ENCODE measurements at regions not wholly inside any gene's neighbourhood (a gene's known extent, or its start where the extent isn't known, plus 50 kb on each side); places are given as distances from the start of the nearest gene placed in this dataset.

GRCh38 chr20:22305381-22305780 lies 279.0 kb downstream of the FOXA2 start:
- Histone ChIP-seq H3K79me2 (ENCODE audit: control insufficient read depth, low read length) (no peaks in the 10 kb centered on the region), H3K9me2 (replicated peaks; ENCODE audit: control insufficient read depth, low read length) (no peaks in the 10 kb centered on the region), H3K4me2 (ENCODE audit: low read length) (no peak overlapping the region), H3K9me3 (ENCODE audit: control insufficient read depth, insufficient read depth, low read length) (no peaks in the 10 kb centered on the region), H3K36me3 (ENCODE audit: control insufficient read depth, low read length) (no peaks in the 10 kb centered on the region), H3K4me1 (ENCODE audit: control insufficient read depth, low read length) (no peaks in the 10 kb centered on the region), H3F3A (ENCODE audit: control insufficient read depth, insufficient read depth) (no peaks in the 10 kb centered on the region), H3K27ac (ENCODE audit: low read depth, low read length) (no peak overlapping the region), H3K4me3 (ENCODE audit: low read length) (no peak overlapping the region), H3K27me3 (ENCODE audit: control insufficient read depth, low read length) (no peaks in the 10 kb centered on the region), H4K20me1 (ENCODE audit: control insufficient read depth, insufficient read depth, low read depth, low read length) (no peaks in the 10 kb centered on the region)
- TF ChIP-seq EZH2phosphoT487 (IDR thresholded peaks at IDR 0.05; ENCODE audit: borderline replicate concordance, low read length) (no peak), CTCF (IDR thresholded peaks at IDR 0.05; ENCODE audit: low read depth, low read length, poor library complexity, severe bottlenecking) (no peak)

GRCh38 chr20:22303523-22303922 lies 280.8 kb downstream of the FOXA2 start:
- no peak overlapping the region for H3K4me3 ChIP-seq (ENCODE audit: low read length)
- no peaks in the 10 kb centered on the region for H3K36me3 ChIP-seq (ENCODE audit: control insufficient read depth, low read length)
- no peak overlapping the region for H3K4me2 ChIP-seq (ENCODE audit: low read length)
- no peaks in the 10 kb centered on the region for H3K4me1 ChIP-seq (ENCODE audit: control insufficient read depth, low read length)
- H3K9me3 ChIP-seq (ENCODE audit: control insufficient read depth, insufficient read depth, low read length), result no peaks in the 10 kb centered on the region
- H3K27me3 ChIP-seq (ENCODE audit: control insufficient read depth, low read length), result no peaks in the 10 kb centered on the region
- H3F3A ChIP-seq (ENCODE audit: control insufficient read depth, insufficient read depth), result no peaks in the 10 kb centered on the region
- H3K9me2 ChIP-seq (replicated peaks; ENCODE audit: control insufficient read depth, low read length), result no peaks in the 10 kb centered on the region
- no peak overlapping the region for H3K27ac ChIP-seq (ENCODE audit: low read depth, low read length)
- no peaks in the 10 kb centered on the region for H4K20me1 ChIP-seq (ENCODE audit: control insufficient read depth, insufficient read depth, low read depth, low read length)
- TF ChIP-seq EZH2phosphoT487 (IDR thresholded peaks at IDR 0.05; ENCODE audit: borderline replicate concordance, low read length) (no peak), CTCF (IDR thresholded peaks at IDR 0.05; ENCODE audit: low read depth, low read length, poor library complexity, severe bottlenecking) (peak; percentile 22)
- no peaks in the 10 kb centered on the region for H3K79me2 ChIP-seq (ENCODE audit: control insufficient read depth, low read length)

GRCh38 chr20:22302039-22302438 lies 282.3 kb downstream of the FOXA2 start:
- H3K27ac ChIP-seq (ENCODE audit: low read depth, low read length), result no peak overlapping the region
- no peak overlapping the region for H3K4me2 ChIP-seq (ENCODE audit: low read length)
- H3K79me2 ChIP-seq (ENCODE audit: control insufficient read depth, low read length), result no peaks in the 10 kb centered on the region
- no peaks in the 10 kb centered on the region for H3K4me1 ChIP-seq (ENCODE audit: control insufficient read depth, low read length)
- no peaks in the 10 kb centered on the region for H3K9me3 ChIP-seq (ENCODE audit: control insufficient read depth, insufficient read depth, low read length)
- no peak for TF ChIP-seq CTCF (IDR thresholded peaks at IDR 0.05; ENCODE audit: low read depth, low read length, poor library complexity, severe bottlenecking)
- no peak for TF ChIP-seq EZH2phosphoT487 (IDR thresholded peaks at IDR 0.05; ENCODE audit: borderline replicate concordance, low read length)
- H3K4me3 ChIP-seq (ENCODE audit: low read length), result no peak overlapping the region
- H4K20me1 ChIP-seq (ENCODE audit: control insufficient read depth, insufficient read depth, low read depth, low read length), result no peaks in the 10 kb centered on the region
- no peaks in the 10 kb centered on the region for H3K36me3 ChIP-seq (ENCODE audit: control insufficient read depth, low read length)
- no peaks in the 10 kb centered on the region for H3K9me2 ChIP-seq (replicated peaks; ENCODE audit: control insufficient read depth, low read length)
- H3K27me3 ChIP-seq (ENCODE audit: control insufficient read depth, low read length), result no peaks in the 10 kb centered on the region
- H3F3A ChIP-seq (ENCODE audit: control insufficient read depth, insufficient read depth), result no peaks in the 10 kb centered on the region

GRCh38 chr20:22293886-22294285 lies 290.5 kb downstream of the FOXA2 start:
- Histone ChIP-seq H3F3A (ENCODE audit: control insufficient read depth, insufficient read depth) (no peaks in the 10 kb centered on the region), H3K27ac (ENCODE audit: low read depth, low read length) (no peak overlapping the region), H3K9me2 (replicated peaks; ENCODE audit: control insufficient read depth, low read length) (no peaks in the 10 kb centered on the region), H3K4me3 (ENCODE audit: low read length) (no peak overlapping the region), H3K4me1 (ENCODE audit: control insufficient read depth, low read length) (no peaks in the 10 kb centered on the region), H3K27me3 (ENCODE audit: control insufficient read depth, low read length) (no peaks in the 10 kb centered on the region), H3K79me2 (ENCODE audit: control insufficient read depth, low read length) (no peaks in the 10 kb centered on the region), H4K20me1 (ENCODE audit: control insufficient read depth, insufficient read depth, low read depth, low read length) (no peaks in the 10 kb centered on the region), H3K36me3 (ENCODE audit: control insufficient read depth, low read length) (no peaks in the 10 kb centered on the region), H3K9me3 (ENCODE audit: control insufficient read depth, insufficient read depth, low read length) (no peaks in the 10 kb centered on the region), H3K4me2 (ENCODE audit: low read length) (no peak overlapping the region)
- TF ChIP-seq EZH2phosphoT487 (IDR thresholded peaks at IDR 0.05; ENCODE audit: borderline replicate concordance, low read length) (no peak), CTCF (IDR thresholded peaks at IDR 0.05; ENCODE audit: low read depth, low read length, poor library complexity, severe bottlenecking) (no peak)

Data from DOHH2 (cell line).